ENCODE measurements at regions not wholly inside any gene's neighbourhood (a gene's known extent, or its start where the extent isn't known, plus 50 kb on each side); places are given as distances from the start of the nearest gene placed in this dataset.

- TF ChIP-seq CTCF (IDR thresholded peaks at IDR 0.05) (no peak), POLR2A (IDR thresholded peaks at IDR 0.05) (no peak)
Observed at GRCh38 chr10:23918090-23918723, 290.7 kb upstream of the KIAA1217 start.
